Stomach (tissue), 8 donors: ENCODE measurements at regions not wholly inside any gene's neighbourhood (a gene's known extent, or its start where the extent isn't known, plus 50 kb on each side); places are given as distances from the start of the nearest gene placed in this dataset.

ENCODE experiments used
- DNase-seq, 2 donors: peaks; one replicate each; pipeline versions ENCODE4 v3.0.0 to v3.0.0-alpha.2; 2013 to 2019
- H3K27ac ChIP-seq, 5 donors: fragments of 200-600 bp in 4 of 5; sonication (generic) in 4 of 5; one replicate each; pipeline ENCODE4 v1.5.1; 2013 to 2019; ENCODE audit warnings: mild to moderate bottlenecking in 1 of 5, moderate library complexity in 1 of 5
- H3K27me3 ChIP-seq, 3 donors: fragments of 200-600 bp; sonication (generic); one replicate each; pipeline ENCODE4 v1.5.1; 2017 to 2019; ENCODE audit warnings: mixed run types in 1 of 3
- H3K36me3 ChIP-seq, 4 donors: fragments of 200-600 bp; sonication (generic); 1 replicate in 3 of 4; 2 replicates in 1 of 4; pipeline ENCODE4 v1.5.1; 2016 to 2019
- H3K4me1 ChIP-seq, 4 donors: fragments of 200-600 bp; sonication (generic); one replicate each; pipeline ENCODE4 v1.5.1; 2016 to 2019
- H3K4me3 ChIP-seq, 4 donors: fragments of 200-600 bp; sonication (generic) in 3 of 4; one replicate each; pipeline ENCODE4 v1.5.1; 2016 to 2019; ENCODE audit warnings: mild to moderate bottlenecking in 1 of 4
- H3K9me3 ChIP-seq, 4 donors: fragments of 200-600 bp; sonication (generic); one replicate each; pipeline ENCODE4 v1.5.1; 2016 to 2019
- CTCF ChIP-seq, 7 experiments: fragments of 450-650 bp in 4 of 7; fragments of 200-600 bp in 3 of 7; sonication (generic) in 3 of 7; IDR thresholded peaks; one replicate each; pipeline ENCODE4 v1.5.1; 2016 to 2019; ENCODE audit warnings: antibody characterized with exemption in 7 of 7, control low read depth in 2 of 7, mild to moderate bottlenecking in 1 of 7
- EP300 ChIP-seq: sonication (generic); formaldehyde crosslinking; IDR thresholded peaks from one replicate; pipeline ENCODE4 v1.6.1; 2017; ENCODE audit warnings: antibody characterized with exemption
- POLR2A ChIP-seq, 4 donors: fragments of 450-650 bp; IDR thresholded peaks; one replicate each; pipeline ENCODE4 v1.6.1; 2016; ENCODE audit warnings: antibody characterized with exemption in 4 of 4, control low read depth in 2 of 4, mild to moderate bottlenecking in 1 of 4, moderate library complexity in 1 of 4
- POLR2AphosphoS5 ChIP-seq, 3 donors: sonication (generic); formaldehyde crosslinking; IDR thresholded peaks; one replicate each; pipeline ENCODE4 v1.6.1; 2016; ENCODE audit warnings: antibody characterized with exemption in 3 of 3
- WGBS, 5 donors: extraction: QIAGEN DNeasy Blood & Tissue Kit in 3 of 5; methylation state at CpG; one replicate each; pipeline versions ENCODE4 v1.1.5 to v1.1.7; 2013 to 2018; 5-methylcytosine and 5-hydroxymethylcytosine counted together
- intact Hi-C: fragments of 100-400 bp; cut with DNase I; formaldehyde crosslinking; loops from one replicate; pipeline ENCODE4 v1.15.1; 2023; ENCODE audit warnings: low total_unique reads
- donor health status: healthy with polysubstance abuse.
- donor health status: Bipolar disorder and iron deficiency.
- donor health status: healthy.

- Histone ChIP-seq H3K27ac (no peak overlapping the region), H3K4me3 (no peak overlapping the region), H3K36me3 (no peaks in the 10 kb centered on the region), H3K27me3 (no peaks in the 10 kb centered on the region), H3K4me1 (peaks cover 0 to 6% (median 0%) of the 10 kb centered on the region in 4 donors), H3K9me3 (no peaks in the 10 kb centered on the region)
- DNase-seq = no peak
- intact Hi-C loops = no loop called here
- WGBS, 5 donors = 60 to 72% (median 70%) methylated on average over 10 of the region's 10 CpGs
- TF ChIP-seq POLR2A (IDR thresholded peaks at IDR 0.05) (no peak), EP300 (no peak), POLR2AphosphoS5 (IDR thresholded peaks at IDR 0.05) (no peak), CTCF (IDR thresholded peaks at IDR 0.05) (no peak)
Measured at GRCh38 chr4:167939863-167940616, 152.3 kb upstream of the ANXA10 start.

GRCh38 chr4:167943872-167944505 lies 148.3 kb upstream of the ANXA10 start:
- H3K4me1 ChIP-seq = peaks cover 0 to 6% (median 0%) of the 10 kb centered on the region in 4 donors
- DNase-seq = no peak
- H3K27me3 ChIP-seq = no peaks in the 10 kb centered on the region
- intact Hi-C loops = no loop called here
- H3K9me3 ChIP-seq = no peaks in the 10 kb centered on the region
- no peak overlapping the region for H3K4me3 ChIP-seq
- no peak for TF ChIP-seq CTCF (IDR thresholded peaks at IDR 0.05)
- no peak for TF ChIP-seq EP300
- no peak for TF ChIP-seq POLR2A (IDR thresholded peaks at IDR 0.05)
- no peak for TF ChIP-seq POLR2AphosphoS5 (IDR thresholded peaks at IDR 0.05)
- no peak overlapping the region for H3K27ac ChIP-seq
- no peaks in the 10 kb centered on the region for H3K36me3 ChIP-seq
- WGBS, 5 donors = 43 to 47% (median 45%) methylated on average over 3 of the region's 3 CpGs

GRCh38 chr4:167944721-167945120 lies 147.6 kb upstream of the ANXA10 start:
- peaks cover 0 to 2% (median 0%) of the 10 kb centered on the region in 4 donors for H3K4me1 ChIP-seq
- intact Hi-C loops = no loop called here
- no peak overlapping the region for H3K4me3 ChIP-seq
- H3K27ac ChIP-seq = no peak overlapping the region
- WGBS, 5 donors = 58 to 72% (median 69%) methylated on average over 2 of the region's 2 CpGs
- peaks cover 0 to under 1% (median 0%) of the 10 kb centered on the region in 4 donors for H3K9me3 ChIP-seq
- no peaks in the 10 kb centered on the region for H3K27me3 ChIP-seq
- TF ChIP-seq EP300 = no peak
- H3K36me3 ChIP-seq = no peaks in the 10 kb centered on the region
- DNase-seq = no peak

- Histone ChIP-seq H3K4me3 (no peak overlapping the region), H3K27me3 (no peaks in the 10 kb centered on the region), H3K36me3 (no peaks in the 10 kb centered on the region), H3K27ac (no peak overlapping the region), H3K4me1 (no peaks in the 10 kb centered on the region), H3K9me3 (peaks cover 5 to 24% (median 14%) of the 10 kb centered on the region in 4 donors)
- WGBS, 5 donors = 58 to 73% (median 66%) methylated on average over 2 of the region's 2 CpGs
- no peak for DNase-seq
- intact Hi-C loops = no loop called here
- TF ChIP-seq POLR2AphosphoS5 (IDR thresholded peaks at IDR 0.05) (no peak), CTCF (IDR thresholded peaks at IDR 0.05) (no peak), EP300 (no peak), POLR2A (IDR thresholded peaks at IDR 0.05) (no peak)
Measured at GRCh38 chr4:167955006-167955405, 137.3 kb upstream of the ANXA10 start.

- Histone ChIP-seq H3K36me3 (no peaks in the 10 kb centered on the region), H3K4me3 (no peak overlapping the region), H3K4me1 (no peaks in the 10 kb centered on the region), H3K27ac (no peak overlapping the region), H3K27me3 (no peaks in the 10 kb centered on the region), H3K9me3 (peaks cover 5 to 19% (median 14%) of the 10 kb centered on the region in 4 donors)
- DNase-seq = no peak
- no peak for TF ChIP-seq POLR2AphosphoS5 (IDR thresholded peaks at IDR 0.05)
- no peak for TF ChIP-seq POLR2A (IDR thresholded peaks at IDR 0.05)
- TF ChIP-seq EP300 = no peak
- no peak for TF ChIP-seq CTCF (IDR thresholded peaks at IDR 0.05)
- intact Hi-C loops = no loop called here
Measured at GRCh38 chr4:167956676-167957075, 135.7 kb upstream of the ANXA10 start.
